SK-N-SH (cell line): ENCODE measurements at regions not wholly inside any gene's neighbourhood (a gene's known extent, or its start where the extent isn't known, plus 50 kb on each side); places are given as distances from the start of the nearest gene placed in this dataset.

ENCODE experiments used
- CTCF ChIA-PET: fragments of 300-600, 350-600 bp; formaldehyde crosslinking; extraction: SDS; loops from one replicate; lab custom pipeline; 2021; lab: Yijun Ruan, JAX
- POLR2A ChIA-PET: fragments of 350-600 bp; sonication (Branson Sonifier 250); formaldehyde crosslinking; extraction: SDS; loops from one replicate; lab custom pipeline; 2020; ENCODE audit warnings: antibody characterized with exemption, inconsistent platforms; lab: Yijun Ruan, JAX
- DNase-seq: peaks from one replicate; pipeline ENCODE4 v3.0.0; 2012
- H2AFZ ChIP-seq: fragments of 200-600 bp; sonication (generic); 2 replicates; pipeline ENCODE4 v1.8.1; 2016; ENCODE audit warnings: antibody characterized with exemption, mild to moderate bottlenecking, low read depth
- H3F3A ChIP-seq: fragments of 200-600 bp; sonication (generic); replicated peaks from 2 replicates; pipeline ENCODE3; 2016; ENCODE audit warnings: antibody characterized with exemption, mild to moderate bottlenecking; ENCODE audit not compliant: insufficient read depth
- H3K27ac ChIP-seq, 2 experiments: fragments of 200-500 bp in 1 of 2; fragments of 200-600 bp in 1 of 2; sonication (Bioruptor generic) in 1 of 2; sonication (generic), shearing (Covaris generic) in 1 of 2; 2 replicates each; pipeline versions ENCODE4 v1.5.1 to v1.6.1; 2014 to 2016; ENCODE audit warnings: low read depth in 2 of 2, inconsistent platforms in 1 of 2, low read length in 1 of 2, mild to moderate bottlenecking in 1 of 2, mixed read lengths in 1 of 2
- H3K27me3 ChIP-seq: fragments of 200-600 bp; sonication (generic), shearing (Covaris generic); 2 replicates; pipeline ENCODE4 v1.6.1; 2016; ENCODE audit warnings: mixed run types; ENCODE audit not compliant: insufficient read depth
- H3K36me3 ChIP-seq, 2 experiments: fragments of 200-500 bp in 1 of 2; fragments of 200-600 bp in 1 of 2; sonication (Bioruptor generic) in 1 of 2; sonication (generic) in 1 of 2; replicated peaks in 1 of 2; 2 replicates each; pipeline versions ENCODE3 to v1.5.1; 2014 to 2016; ENCODE audit warnings: low read length in 1 of 2, mild to moderate bottlenecking in 1 of 2; ENCODE audit not compliant: insufficient read depth in 2 of 2, control insufficient read depth in 1 of 2
- H3K4me1 ChIP-seq, 2 experiments: fragments of 200-500 bp in 1 of 2; fragments of 200-600 bp in 1 of 2; sonication (Bioruptor generic) in 1 of 2; sonication (generic), shearing (Covaris generic) in 1 of 2; 2 replicates each; pipeline versions ENCODE4 v1.5.1 to v1.6.1; 2014 to 2016; ENCODE audit warnings: low read depth in 1 of 2, low read length in 1 of 2, mixed run types in 1 of 2; ENCODE audit not compliant: insufficient read depth in 2 of 2, control insufficient read depth in 1 of 2
- H3K4me2 ChIP-seq: fragments of 200-600 bp; sonication (generic), shearing (Covaris generic); 2 replicates; pipeline ENCODE4 v1.6.1; 2017; ENCODE audit warnings: mixed run types
- H3K4me3 ChIP-seq, 2 experiments: fragments of 200-500 bp in 1 of 2; fragments of 200-600 bp in 1 of 2; sonication (Bioruptor generic) in 1 of 2; sonication (generic), shearing (Covaris generic) in 1 of 2; 2 replicates each; pipeline versions ENCODE4 v1.5.1 to v1.8.1; 2014 to 2016; ENCODE audit warnings: low read depth in 2 of 2, inconsistent platforms in 1 of 2, low read length in 1 of 2, mild to moderate bottlenecking in 1 of 2, mixed read lengths in 1 of 2, moderate library complexity in 1 of 2
- H3K79me2 ChIP-seq: fragments of 200-600 bp; sonication (generic); 2 replicates; pipeline ENCODE4 v1.8.1; 2017; ENCODE audit warnings: mild to moderate bottlenecking; ENCODE audit not compliant: insufficient read depth
- H3K9ac ChIP-seq: fragments of 200-600 bp; sonication (generic); 2 replicates; pipeline ENCODE4 v1.6.1; 2017; ENCODE audit warnings: mixed run types
- H3K9me2 ChIP-seq: fragments of 200-600 bp; sonication (generic); 2 replicates; pipeline ENCODE4 v1.6.1; 2017; ENCODE audit warnings: mixed run types
- H3K9me3 ChIP-seq: fragments of 200-600 bp; sonication (generic); 2 replicates; pipeline ENCODE4 v1.6.1; 2017; ENCODE audit warnings: mixed run types, mild to moderate bottlenecking, moderate library complexity
- H4K20me1 ChIP-seq: fragments of 200-600 bp; sonication (generic); 2 replicates; pipeline ENCODE4 v1.6.1; 2017; ENCODE audit warnings: mild to moderate bottlenecking, mixed run types; ENCODE audit not compliant: insufficient read depth
- EZH2phosphoT487 ChIP-seq: fragments of 200-600 bp; sonication (generic); IDR thresholded peaks from 2 replicates; pipeline ENCODE4 v1.6.1; 2017; ENCODE audit warnings: low read depth, mixed run types, mild to moderate bottlenecking, antibody characterized with exemption, moderate library complexity, borderline replicate concordance
- FOSL2 ChIP-seq: IDR thresholded peaks from 2 replicates; pipeline ENCODE4 v1.4.0; 2012; ENCODE audit warnings: low read depth, mild to moderate bottlenecking, moderate library complexity, borderline replicate concordance
- FOXM1 ChIP-seq: IDR thresholded peaks from 2 replicates; pipeline ENCODE4 v1.4.0; 2012; ENCODE audit warnings: low read depth, mild to moderate bottlenecking
- GABPA ChIP-seq: IDR thresholded peaks from 2 replicates; pipeline ENCODE4 v1.4.0; 2012; ENCODE audit warnings: low read depth, mild to moderate bottlenecking
- GATA2 ChIP-seq: sonication (generic); formaldehyde crosslinking; IDR thresholded peaks from 2 replicates; pipeline ENCODE4 v1.5.0; 2020; ENCODE audit warnings: mild to moderate bottlenecking, missing genetic modification reagents
- IRF3 ChIP-seq: fragments of 150-350 bp; IDR thresholded peaks from 2 replicates; pipeline ENCODE4 v1.6.1; 2016; ENCODE audit warnings: mild to moderate bottlenecking, low read depth, low read length
- JUND ChIP-seq: IDR thresholded peaks from 2 replicates; pipeline ENCODE4 v1.4.0; 2012
- MEF2A ChIP-seq: IDR thresholded peaks from 2 replicates; pipeline ENCODE4 v1.4.0; 2012; ENCODE audit warnings: low read depth, borderline replicate concordance
- NFIC ChIP-seq: IDR thresholded peaks from 2 replicates; pipeline ENCODE4 v1.4.0; 2012; ENCODE audit warnings: borderline replicate concordance
- RAD21 ChIP-seq: IDR thresholded peaks from 2 replicates; pipeline ENCODE4 v1.6.1; 2012; ENCODE audit warnings: mild to moderate bottlenecking, low read length
- REST ChIP-seq: IDR thresholded peaks from 2 replicates; pipeline ENCODE4 v1.6.1; 2012; ENCODE audit warnings: mild to moderate bottlenecking, low read depth, low read length, moderate library complexity
- RFX5 ChIP-seq: IDR thresholded peaks from 2 replicates; pipeline ENCODE4 v1.6.1; 2012; ENCODE audit warnings: mild to moderate bottlenecking, improper control_type of control experiment, low read length
- SIN3A ChIP-seq: IDR thresholded peaks from 2 replicates; pipeline ENCODE4 v1.6.1; 2012; ENCODE audit warnings: low read depth, mild to moderate bottlenecking, low read length, moderate library complexity, borderline replicate concordance
- TAF1 ChIP-seq: IDR thresholded peaks from 2 replicates; pipeline ENCODE4 v1.6.1; 2012; ENCODE audit warnings: low read depth, mild to moderate bottlenecking, low read length, moderate library complexity, borderline replicate concordance
- TEAD4 ChIP-seq: IDR thresholded peaks from 2 replicates; pipeline ENCODE4 v1.4.0; 2012; ENCODE audit warnings: mild to moderate bottlenecking, borderline replicate concordance; ENCODE audit not compliant: insufficient read depth
- USF1 ChIP-seq: IDR thresholded peaks from 2 replicates; pipeline ENCODE4 v1.4.0; 2012; ENCODE audit warnings: low read depth, borderline replicate concordance
- WGBS: methylation state at CpG from one replicate; pipeline ENCODE4 v1.1.6; 2017; ENCODE audit warnings: low lambda C conversion rate; 5-methylcytosine and 5-hydroxymethylcytosine counted together

- Histone ChIP-seq H4K20me1 (no peaks in the 10 kb centered on the region), H3F3A (no peaks in the 10 kb centered on the region), H2AFZ (no peak overlapping the region), H3K27me3 (no peaks in the 10 kb centered on the region)
- CTCF ChIA-PET = no interaction called here
- TF ChIP-seq REST (no peak), USF1 (no peak), RFX5 (no peak), NFIC (no peak), MEF2A (no peak), GABPA (no peak), EZH2phosphoT487 (no peak), RAD21 (no peak), FOSL2 (no peak), GATA2 (no peak), SIN3A (no peak), FOXM1 (no peak), TAF1 (no peak), JUND (no peak), TEAD4 (no peak), IRF3 (no peak)
- TF ChIP-seq, all 33 proteins: peak for 0
- WGBS = 22% methylated on average over 4 of the region's 4 CpGs
- DNase-seq = no peak
- POLR2A ChIA-PET = no interaction called here
- Histone ChIP-seq H3K79me2 (no peaks in the 10 kb centered on the region), H3K9ac (no peak overlapping the region), H3K9me2 (no peaks in the 10 kb centered on the region), H3K9me3 (no peaks in the 10 kb centered on the region), H3K36me3 (no peaks in the 10 kb centered on the region), H3K4me3 (no peak overlapping the region), H3K27ac (no peak overlapping the region), H3K4me1 (no peaks in the 10 kb centered on the region), H3K4me2 (no peak overlapping the region)
These were observed 804.2 kb upstream of the FRG1 start for GRCh38 chr4:189136462-189136861.
